22Rv1 (cell line): ENCODE measurements at regions not wholly inside any gene's neighbourhood (a gene's known extent, or its start where the extent isn't known, plus 50 kb on each side); places are given as distances from the start of the nearest gene placed in this dataset.

ENCODE experiments used
- ZFX ChIP-seq: fragments of 450-650 bp; IDR thresholded peaks from 2 replicates; pipeline ENCODE4 v1.6.1; 2017; ENCODE audit warnings: antibody characterized with exemption, borderline replicate concordance
- TF ChIP-seq, protein P1 (sequence below): fragments of 450-650 bp; IDR thresholded peaks from 2 replicates; pipeline ENCODE4 v1.5.1; 2017; ENCODE audit warnings: mild to moderate bottlenecking

DNA sequence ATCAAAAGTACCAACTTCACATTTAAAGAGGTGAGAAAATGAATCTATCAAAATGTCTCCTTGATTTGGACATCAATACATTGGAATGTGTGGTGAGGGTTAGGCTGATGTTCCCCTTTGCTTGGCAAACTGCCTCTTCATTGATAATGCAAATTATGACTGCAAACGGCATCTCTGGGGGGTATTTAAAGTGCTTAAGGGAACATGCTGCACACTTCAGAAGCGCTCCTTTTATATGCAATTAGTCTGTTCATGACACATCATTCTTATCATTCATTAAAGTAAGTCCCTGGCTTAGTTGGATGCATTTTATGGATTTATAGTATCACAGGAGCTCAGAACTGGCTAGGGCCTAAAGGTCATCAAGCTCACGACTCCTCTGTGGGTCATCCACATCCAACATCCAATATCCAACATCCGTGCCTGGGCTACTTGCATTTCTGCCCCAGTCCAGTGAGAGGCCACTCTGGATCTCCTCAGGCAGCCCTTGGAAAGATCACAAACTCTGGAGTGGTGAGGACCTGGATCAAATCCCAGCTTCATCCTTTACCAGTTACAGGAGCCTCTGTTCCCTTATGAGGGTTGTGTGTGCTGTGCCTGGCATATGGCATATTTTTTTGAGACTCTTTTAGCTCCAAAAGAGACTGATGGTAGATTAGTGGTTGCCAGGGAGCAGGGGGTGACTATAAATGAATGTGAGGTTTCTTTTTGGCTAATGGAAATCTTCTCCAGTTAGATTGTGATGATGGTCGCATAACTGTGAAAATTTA lies 136.8 kb upstream of the FOXB1 start:
- TF ChIP-seq, protein P1, sequence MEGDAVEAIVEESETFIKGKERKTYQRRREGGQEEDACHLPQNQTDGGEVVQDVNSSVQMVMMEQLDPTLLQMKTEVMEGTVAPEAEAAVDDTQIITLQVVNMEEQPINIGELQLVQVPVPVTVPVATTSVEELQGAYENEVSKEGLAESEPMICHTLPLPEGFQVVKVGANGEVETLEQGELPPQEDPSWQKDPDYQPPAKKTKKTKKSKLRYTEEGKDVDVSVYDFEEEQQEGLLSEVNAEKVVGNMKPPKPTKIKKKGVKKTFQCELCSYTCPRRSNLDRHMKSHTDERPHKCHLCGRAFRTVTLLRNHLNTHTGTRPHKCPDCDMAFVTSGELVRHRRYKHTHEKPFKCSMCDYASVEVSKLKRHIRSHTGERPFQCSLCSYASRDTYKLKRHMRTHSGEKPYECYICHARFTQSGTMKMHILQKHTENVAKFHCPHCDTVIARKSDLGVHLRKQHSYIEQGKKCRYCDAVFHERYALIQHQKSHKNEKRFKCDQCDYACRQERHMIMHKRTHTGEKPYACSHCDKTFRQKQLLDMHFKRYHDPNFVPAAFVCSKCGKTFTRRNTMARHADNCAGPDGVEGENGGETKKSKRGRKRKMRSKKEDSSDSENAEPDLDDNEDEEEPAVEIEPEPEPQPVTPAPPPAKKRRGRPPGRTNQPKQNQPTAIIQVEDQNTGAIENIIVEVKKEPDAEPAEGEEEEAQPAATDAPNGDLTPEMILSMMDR = no peak
- no peak for TF ChIP-seq ZFX
